GM12875 (cell line): ENCODE measurements at regions not wholly inside any gene's neighbourhood (a gene's known extent, or its start where the extent isn't known, plus 50 kb on each side); places are given as distances from the start of the nearest gene placed in this dataset.
"Not testable (repeated sequence)": the region's sequence is repeated elsewhere in the genome, so short reads cannot be mapped to it uniquely, and the experiment has no call there.

Experiments
- H3K4me3 ChIP-seq: one replicate; pipeline ENCODE4 v1.5.1; 2011; ENCODE audit warnings: low read depth, low read length, control low read depth
- CTCF ChIP-seq: IDR thresholded peaks from 2 replicates; pipeline ENCODE4 v1.5.1; 2011; ENCODE audit warnings: low read depth, mild to moderate bottlenecking, control low read depth, inconsistent platforms, low read length, moderate library complexity, borderline replicate concordance; ENCODE audit not compliant: insufficient read depth

- no peak overlapping the region for H3K4me3 ChIP-seq
- TF ChIP-seq CTCF, result no peak
Measured at GRCh38 chr13:79846386-79846785, 365.4 kb downstream of the NDFIP2 start.

- no peak overlapping the region for H3K4me3 ChIP-seq
- TF ChIP-seq CTCF, result no peak
Measured at GRCh38 chr13:79837741-79838450, 356.9 kb downstream of the NDFIP2 start.

- H3K4me3 ChIP-seq, result not testable (repeated sequence)
Measured at GRCh38 chr13:79836121-79836520, 355.2 kb downstream of the NDFIP2 start.

GRCh38 chr13:79834876-79835275 lies 353.9 kb downstream of the NDFIP2 start:
- H3K4me3 ChIP-seq, result no peak overlapping the region
- no peak for TF ChIP-seq CTCF

GRCh38 chr13:79833991-79834390 lies 353.0 kb downstream of the NDFIP2 start:
- no peak overlapping the region for H3K4me3 ChIP-seq
- no peak for TF ChIP-seq CTCF

GRCh38 chr13:79831556-79831955 lies 350.6 kb downstream of the NDFIP2 start:
- H3K4me3 ChIP-seq, result no peak overlapping the region
- TF ChIP-seq CTCF, result no peak

- TF ChIP-seq CTCF, result no peak
- no peak overlapping the region for H3K4me3 ChIP-seq
Measured at GRCh38 chr13:79830945-79831344, 350.0 kb downstream of the NDFIP2 start.
